ENCODE measurements at regions not wholly inside any gene's neighbourhood (a gene's known extent, or its start where the extent isn't known, plus 50 kb on each side); places are given as distances from the start of the nearest gene placed in this dataset.

DNA sequence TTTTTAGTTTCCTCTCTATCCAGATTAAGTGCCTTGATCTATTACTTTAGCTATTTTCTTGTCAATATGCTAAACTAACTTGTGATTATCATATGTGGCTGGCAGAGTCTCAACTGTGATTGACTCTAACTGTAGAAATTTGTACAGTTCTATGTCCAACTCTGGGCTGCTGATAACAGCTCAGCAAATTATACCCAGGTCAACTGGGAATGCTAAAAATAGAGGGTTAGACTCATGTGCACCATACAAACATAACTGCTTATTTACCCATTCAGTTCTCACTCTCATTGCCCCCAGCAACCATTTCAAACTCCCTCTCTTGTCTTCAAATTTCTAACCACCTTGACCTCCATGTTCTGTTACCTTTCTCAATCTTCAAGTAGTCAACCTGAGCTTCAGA lies 576.9 kb downstream of the TDRD15 start:
- ATAC-seq (ENCODE audit: low read depth) (no peak), DNase-seq (no peak)
- CTCF ChIA-PET, result no interaction called here
- Histone ChIP-seq H3K9ac (ENCODE audit: low read depth, low read length) (no peak overlapping the region), H3K18ac (ENCODE audit: low read depth, low read length) (no peak overlapping the region), H3K27me3 (ENCODE audit: control insufficient read depth, insufficient read depth, low read length) (no peaks in the 10 kb centered on the region), H3K14ac (replicated peaks; ENCODE audit: low read depth, low read length) (no peak overlapping the region), H2AFZ (replicated peaks; ENCODE audit: low read length, poor library complexity) (no peak overlapping the region), H2BK120ac (ENCODE audit: low read depth, low read length) (no peak overlapping the region), H2BK5ac (ENCODE audit: low read depth, low read length, poor library complexity, severe bottlenecking) (no peak overlapping the region), H3K4me3 (ENCODE audit: insufficient read depth, low read depth, low read length) (no peak overlapping the region), H4K5ac (ENCODE audit: low read depth, low read length) (no peak overlapping the region), H4K8ac (ENCODE audit: low read depth in 2 of 2, low read length in 2 of 2) (no peak overlapping the region), H4K91ac (ENCODE audit: insufficient read depth, low read depth, low read length) (no peak overlapping the region), H3K23ac (ENCODE audit: low read depth, low read length) (no peak overlapping the region), H2AK5ac (ENCODE audit: low read depth, low read length) (no peak overlapping the region), H3K36me3 (ENCODE audit: control insufficient read depth, insufficient read depth, low read length) (no peaks in the 10 kb centered on the region), H3K4me2 (ENCODE audit: low read depth, low read length) (no peak overlapping the region), H4K20me1 (ENCODE audit: insufficient read depth, low read length) (no peaks in the 10 kb centered on the region), H2BK20ac (ENCODE audit: low read depth, low read length) (no peak overlapping the region), H3K56ac (ENCODE audit: extremely low read depth, insufficient read depth, low read length) (no peak overlapping the region), H3K4ac (ENCODE audit: low read depth, low read length) (no peak overlapping the region), H2AK9ac (replicated peaks; ENCODE audit: low read depth, low read length, poor library complexity) (no peak overlapping the region), H3K27ac (ENCODE audit: insufficient read depth, low read length) (no peak overlapping the region), H3K9me1 (ENCODE audit: insufficient read depth, low read length) (no peaks in the 10 kb centered on the region), H2BK15ac (ENCODE audit: low read depth, low read length) (no peak overlapping the region), H3K9me3 (ENCODE audit: control insufficient read depth, insufficient read depth, low read length) (no peaks in the 10 kb centered on the region), H3K4me1 (ENCODE audit: control insufficient read depth, insufficient read depth, low read length) (peaks cover 2% of the 10 kb centered on the region; the same call in 1 of the 2 replicates), H3K79me1 (ENCODE audit: low read depth in 1 of 2, low read length in 2 of 2) (no peaks in the 10 kb centered on the region)
- intact Hi-C loops (cut with micrococcal nuclease), result no loop called here
- POLR2A ChIA-PET (ENCODE audit: unreplicated experiment), result no interaction called here
- no TSS peak for BruUV-seq (replicated peaks)
- dilution Hi-C loops (cut with HindIII; ENCODE audit: low sequenced_read_pairs, unreplicated experiment), result no loop called here
- in situ Hi-C loops (cut with MboI; ENCODE audit: low sequenced_read_pairs), result no loop called here
- TF ChIP-seq, protein P1, sequence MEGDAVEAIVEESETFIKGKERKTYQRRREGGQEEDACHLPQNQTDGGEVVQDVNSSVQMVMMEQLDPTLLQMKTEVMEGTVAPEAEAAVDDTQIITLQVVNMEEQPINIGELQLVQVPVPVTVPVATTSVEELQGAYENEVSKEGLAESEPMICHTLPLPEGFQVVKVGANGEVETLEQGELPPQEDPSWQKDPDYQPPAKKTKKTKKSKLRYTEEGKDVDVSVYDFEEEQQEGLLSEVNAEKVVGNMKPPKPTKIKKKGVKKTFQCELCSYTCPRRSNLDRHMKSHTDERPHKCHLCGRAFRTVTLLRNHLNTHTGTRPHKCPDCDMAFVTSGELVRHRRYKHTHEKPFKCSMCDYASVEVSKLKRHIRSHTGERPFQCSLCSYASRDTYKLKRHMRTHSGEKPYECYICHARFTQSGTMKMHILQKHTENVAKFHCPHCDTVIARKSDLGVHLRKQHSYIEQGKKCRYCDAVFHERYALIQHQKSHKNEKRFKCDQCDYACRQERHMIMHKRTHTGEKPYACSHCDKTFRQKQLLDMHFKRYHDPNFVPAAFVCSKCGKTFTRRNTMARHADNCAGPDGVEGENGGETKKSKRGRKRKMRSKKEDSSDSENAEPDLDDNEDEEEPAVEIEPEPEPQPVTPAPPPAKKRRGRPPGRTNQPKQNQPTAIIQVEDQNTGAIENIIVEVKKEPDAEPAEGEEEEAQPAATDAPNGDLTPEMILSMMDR (conservative IDR thresholded peaks at IDR 0.05; ENCODE audit: low read depth, low read length), result no peak
- TF ChIP-seq MXI1 (IDR thresholded peaks at IDR 0.05; ENCODE audit: borderline replicate concordance, low read depth, low read length) (no peak), RFX5 (IDR thresholded peaks at IDR 0.05; ENCODE audit: low read depth, low read length) (no peak), MAFK (IDR thresholded peaks at IDR 0.05; ENCODE audit: low read depth, low read length) (no peak), MAZ (IDR thresholded peaks at IDR 0.05; ENCODE audit: borderline replicate concordance, low read depth, low read length) (no peak), NFE2L2 (IDR thresholded peaks at IDR 0.05; ENCODE audit: low read depth, low read length) (no peak), CHD1 (IDR thresholded peaks at IDR 0.05; ENCODE audit: low read depth, low read length) (no peak), POLR2A (IDR thresholded peaks at IDR 0.05; ENCODE audit: low read depth, low read length) (no peak), CEBPB (IDR thresholded peaks at IDR 0.05; ENCODE audit: low read depth, low read length) (no peak), SMC3 (IDR thresholded peaks at IDR 0.05; ENCODE audit: low read depth, low read length) (no peak)
- TF ChIP-seq, protein P2, sequence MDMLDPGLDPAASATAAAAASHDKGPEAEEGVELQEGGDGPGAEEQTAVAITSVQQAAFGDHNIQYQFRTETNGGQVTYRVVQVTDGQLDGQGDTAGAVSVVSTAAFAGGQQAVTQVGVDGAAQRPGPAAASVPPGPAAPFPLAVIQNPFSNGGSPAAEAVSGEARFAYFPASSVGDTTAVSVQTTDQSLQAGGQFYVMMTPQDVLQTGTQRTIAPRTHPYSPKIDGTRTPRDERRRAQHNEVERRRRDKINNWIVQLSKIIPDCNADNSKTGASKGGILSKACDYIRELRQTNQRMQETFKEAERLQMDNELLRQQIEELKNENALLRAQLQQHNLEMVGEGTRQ (IDR thresholded peaks at IDR 0.05; ENCODE audit: low read depth, low read length), result no peak

Measured in IMR-90 (cell line).